Upper lobe of right lung (tissue), 1 donor: ENCODE measurements at regions not wholly inside any gene's neighbourhood (a gene's known extent, or its start where the extent isn't known, plus 50 kb on each side); places are given as distances from the start of the nearest gene placed in this dataset.

Source experiments
- ATAC-seq: fragments of 200-7000 bp; cut with Tn5 transposase; one replicate; pipeline ENCODE4 v1.9.1; 2020; ENCODE audit warnings: mild to moderate bottlenecking, moderate library complexity
- DNase-seq: peaks from one replicate; pipeline ENCODE4 v3.0.0-alpha.2; 2020
- H3K27ac ChIP-seq: fragments of 200-600 bp; one replicate; pipeline ENCODE4 v1.8.0; 2022
- H3K27me3 ChIP-seq: fragments of 200-600 bp; one replicate; pipeline ENCODE4 v1.8.0; 2022; ENCODE audit warnings: mild to moderate bottlenecking
- H3K36me3 ChIP-seq: fragments of 200-600 bp; one replicate; pipeline ENCODE4 v1.8.0; 2022
- H3K4me1 ChIP-seq: fragments of 200-600 bp; one replicate; pipeline ENCODE4 v1.8.0; 2022
- H3K4me3 ChIP-seq: fragments of 200-600 bp; one replicate; pipeline ENCODE4 v1.8.0; 2022; ENCODE audit warnings: mild to moderate bottlenecking
- H3K9me3 ChIP-seq: fragments of 200-600 bp; one replicate; pipeline ENCODE4 v1.8.0; 2022
- intact Hi-C: fragments of 100-400 bp; cut with DNase I; formaldehyde crosslinking; loops from one replicate; pipeline ENCODE4 v1.11.0; 2022
- TF ChIP-seq, protein P1 (sequence below): fragments of 200-600 bp; IDR thresholded peaks from one replicate; pipeline ENCODE4 v1.8.0; 2022; ENCODE audit warnings: antibody characterized with exemption
- donor health status: DM: no; HTN: yes; CAD: no; lungs with severe emphysema.

- no peaks in the 10 kb centered on the region for H3K27me3 ChIP-seq
- ATAC-seq: no peak
- TF ChIP-seq, protein P1, sequence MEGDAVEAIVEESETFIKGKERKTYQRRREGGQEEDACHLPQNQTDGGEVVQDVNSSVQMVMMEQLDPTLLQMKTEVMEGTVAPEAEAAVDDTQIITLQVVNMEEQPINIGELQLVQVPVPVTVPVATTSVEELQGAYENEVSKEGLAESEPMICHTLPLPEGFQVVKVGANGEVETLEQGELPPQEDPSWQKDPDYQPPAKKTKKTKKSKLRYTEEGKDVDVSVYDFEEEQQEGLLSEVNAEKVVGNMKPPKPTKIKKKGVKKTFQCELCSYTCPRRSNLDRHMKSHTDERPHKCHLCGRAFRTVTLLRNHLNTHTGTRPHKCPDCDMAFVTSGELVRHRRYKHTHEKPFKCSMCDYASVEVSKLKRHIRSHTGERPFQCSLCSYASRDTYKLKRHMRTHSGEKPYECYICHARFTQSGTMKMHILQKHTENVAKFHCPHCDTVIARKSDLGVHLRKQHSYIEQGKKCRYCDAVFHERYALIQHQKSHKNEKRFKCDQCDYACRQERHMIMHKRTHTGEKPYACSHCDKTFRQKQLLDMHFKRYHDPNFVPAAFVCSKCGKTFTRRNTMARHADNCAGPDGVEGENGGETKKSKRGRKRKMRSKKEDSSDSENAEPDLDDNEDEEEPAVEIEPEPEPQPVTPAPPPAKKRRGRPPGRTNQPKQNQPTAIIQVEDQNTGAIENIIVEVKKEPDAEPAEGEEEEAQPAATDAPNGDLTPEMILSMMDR: no peak
- no peaks in the 10 kb centered on the region for H3K4me1 ChIP-seq
- intact Hi-C loops: no loop called here
- H3K36me3 ChIP-seq: no peaks in the 10 kb centered on the region
- no peak for DNase-seq
- no peaks in the 10 kb centered on the region for H3K9me3 ChIP-seq
- H3K4me3 ChIP-seq: no peak overlapping the region
- no peak overlapping the region for H3K27ac ChIP-seq
Measured at GRCh38 chr5:61809651-61810050, 477.6 kb downstream of the ZSWIM6 start.

- Histone ChIP-seq H3K27me3 (no peaks in the 10 kb centered on the region), H3K9me3 (no peaks in the 10 kb centered on the region), H3K27ac (no peak overlapping the region), H3K4me1 (no peaks in the 10 kb centered on the region), H3K36me3 (no peaks in the 10 kb centered on the region), H3K4me3 (no peak overlapping the region)
- ATAC-seq (no peak), DNase-seq (no peak)
- TF ChIP-seq, protein P1: no peak
- intact Hi-C loops: no loop called here
Measured at GRCh38 chr5:61811052-61811451, 479.0 kb downstream of the ZSWIM6 start.

DNA sequence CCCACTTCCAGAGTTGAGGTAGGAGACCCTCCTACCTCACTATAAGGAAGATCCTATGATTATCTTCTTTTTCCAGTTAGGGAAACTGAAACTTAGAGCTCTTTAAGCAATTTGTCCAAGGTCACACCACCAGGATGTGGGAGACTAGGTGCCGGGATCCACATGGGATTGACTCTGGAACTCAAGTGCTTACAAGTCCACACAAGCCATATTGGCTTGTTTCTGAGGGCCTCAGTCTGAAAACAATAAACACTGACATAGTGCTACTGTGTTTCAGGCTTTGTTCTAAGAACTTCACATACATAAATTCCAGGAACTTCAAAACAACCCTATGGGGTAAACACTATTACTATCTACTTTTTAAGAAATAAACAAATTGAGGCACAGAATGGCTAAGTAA lies 481.3 kb downstream of the ZSWIM6 start:
- intact Hi-C loops: no loop called here

GRCh38 chr5:61815339-61815738 lies 483.3 kb downstream of the ZSWIM6 start:
- no peak overlapping the region for H3K4me3 ChIP-seq
- no peaks in the 10 kb centered on the region for H3K36me3 ChIP-seq
- no peaks in the 10 kb centered on the region for H3K9me3 ChIP-seq
- DNase-seq: no peak
- intact Hi-C loops: no loop called here
- H3K27me3 ChIP-seq: no peaks in the 10 kb centered on the region
- ATAC-seq: no peak
- no peak overlapping the region for H3K27ac ChIP-seq
- TF ChIP-seq, protein P1: no peak
- H3K4me1 ChIP-seq: no peaks in the 10 kb centered on the region

More for the DNA sequence above, 481.3 kb downstream of the ZSWIM6 start:
- Histone ChIP-seq H3K36me3 (no peaks in the 10 kb centered on the region), H3K27me3 (no peaks in the 10 kb centered on the region), H3K9me3 (no peaks in the 10 kb centered on the region), H3K4me1 (no peaks in the 10 kb centered on the region), H3K4me3 (no peak overlapping the region), H3K27ac (no peak overlapping the region)
- TF ChIP-seq, protein P1: no peak
- DNase-seq: no peak
- no peak for ATAC-seq

GRCh38 chr5:61816146-61816545 lies 484.1 kb downstream of the ZSWIM6 start:
- H3K27ac ChIP-seq: no peak overlapping the region

More at GRCh38 chr5:61816146-61816545, 484.1 kb downstream of the ZSWIM6 start:
- ATAC-seq (no peak), DNase-seq (no peak)
- Histone ChIP-seq H3K9me3 (no peaks in the 10 kb centered on the region), H3K4me1 (no peaks in the 10 kb centered on the region), H3K36me3 (no peaks in the 10 kb centered on the region), H3K4me3 (no peak overlapping the region), H3K27me3 (no peaks in the 10 kb centered on the region)
- intact Hi-C loops: no loop called here
- TF ChIP-seq, protein P1: no peak
